ENCODE measurements at regions not wholly inside any gene's neighbourhood (a gene's known extent, or its start where the extent isn't known, plus 50 kb on each side); places are given as distances from the start of the nearest gene placed in this dataset.

- H4K20me1 ChIP-seq (replicated peaks; ENCODE audit: insufficient read depth), result no peaks in the 10 kb centered on the region
- H3K4me2 ChIP-seq, result no peak overlapping the region
- H3K27ac ChIP-seq (ENCODE audit: low read depth), result no peak overlapping the region
- H3K4me1 ChIP-seq (ENCODE audit: insufficient read depth), result peaks cover 3% of the 10 kb centered on the region; the same call in 1 of the 2 replicates
- no peaks in the 10 kb centered on the region for H3K36me3 ChIP-seq (ENCODE audit: insufficient read depth)
- H3K36me3 Mint-ChIP-seq (ENCODE audit: low read depth), result peaks cover 21% of the 10 kb centered on the region
- H2AFZ ChIP-seq, result 0 out of 2 replicates have a peak overlapping the region, but pooled peaks have one; percentile 12
- TF ChIP-seq NANOG (IDR thresholded peaks at IDR 0.05; ENCODE audit: borderline replicate concordance) (no peak), EZH2 (IDR thresholded peaks at IDR 0.05; ENCODE audit: low read depth, unreplicated experiment) (no peak), POLR2AphosphoS5 (IDR thresholded peaks at IDR 0.05; ENCODE audit: low read depth) (no peak), ZNF114 (CRISPR knock-in tag; IDR thresholded peaks at IDR 0.05) (no peak), ETS1 (IDR thresholded peaks at IDR 0.05) (no peak), ZNF331 (CRISPR knock-in tag; IDR thresholded peaks at IDR 0.05; ENCODE audit: low read depth) (no peak), CREB1 (CRISPR knock-in tag; IDR thresholded peaks at IDR 0.05; ENCODE audit: low read depth) (no peak), EZH2phosphoT487 (IDR thresholded peaks at IDR 0.05; ENCODE audit: unreplicated experiment) (no peak), JUNB (IDR thresholded peaks at IDR 0.05; ENCODE audit: unreplicated experiment) (no peak), STAT1 (IDR thresholded peaks at IDR 0.05; ENCODE audit: unreplicated experiment) (no peak)
- TF ChIP-seq, protein P1, sequence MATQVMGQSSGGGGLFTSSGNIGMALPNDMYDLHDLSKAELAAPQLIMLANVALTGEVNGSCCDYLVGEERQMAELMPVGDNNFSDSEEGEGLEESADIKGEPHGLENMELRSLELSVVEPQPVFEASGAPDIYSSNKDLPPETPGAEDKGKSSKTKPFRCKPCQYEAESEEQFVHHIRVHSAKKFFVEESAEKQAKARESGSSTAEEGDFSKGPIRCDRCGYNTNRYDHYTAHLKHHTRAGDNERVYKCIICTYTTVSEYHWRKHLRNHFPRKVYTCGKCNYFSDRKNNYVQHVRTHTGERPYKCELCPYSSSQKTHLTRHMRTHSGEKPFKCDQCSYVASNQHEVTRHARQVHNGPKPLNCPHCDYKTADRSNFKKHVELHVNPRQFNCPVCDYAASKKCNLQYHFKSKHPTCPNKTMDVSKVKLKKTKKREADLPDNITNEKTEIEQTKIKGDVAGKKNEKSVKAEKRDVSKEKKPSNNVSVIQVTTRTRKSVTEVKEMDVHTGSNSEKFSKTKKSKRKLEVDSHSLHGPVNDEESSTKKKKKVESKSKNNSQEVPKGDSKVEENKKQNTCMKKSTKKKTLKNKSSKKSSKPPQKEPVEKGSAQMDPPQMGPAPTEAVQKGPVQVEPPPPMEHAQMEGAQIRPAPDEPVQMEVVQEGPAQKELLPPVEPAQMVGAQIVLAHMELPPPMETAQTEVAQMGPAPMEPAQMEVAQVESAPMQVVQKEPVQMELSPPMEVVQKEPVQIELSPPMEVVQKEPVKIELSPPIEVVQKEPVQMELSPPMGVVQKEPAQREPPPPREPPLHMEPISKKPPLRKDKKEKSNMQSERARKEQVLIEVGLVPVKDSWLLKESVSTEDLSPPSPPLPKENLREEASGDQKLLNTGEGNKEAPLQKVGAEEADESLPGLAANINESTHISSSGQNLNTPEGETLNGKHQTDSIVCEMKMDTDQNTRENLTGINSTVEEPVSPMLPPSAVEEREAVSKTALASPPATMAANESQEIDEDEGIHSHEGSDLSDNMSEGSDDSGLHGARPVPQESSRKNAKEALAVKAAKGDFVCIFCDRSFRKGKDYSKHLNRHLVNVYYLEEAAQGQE (IDR thresholded peaks at IDR 0.05; ENCODE audit: unreplicated experiment), result no peak
- TF ChIP-seq, protein P2, sequence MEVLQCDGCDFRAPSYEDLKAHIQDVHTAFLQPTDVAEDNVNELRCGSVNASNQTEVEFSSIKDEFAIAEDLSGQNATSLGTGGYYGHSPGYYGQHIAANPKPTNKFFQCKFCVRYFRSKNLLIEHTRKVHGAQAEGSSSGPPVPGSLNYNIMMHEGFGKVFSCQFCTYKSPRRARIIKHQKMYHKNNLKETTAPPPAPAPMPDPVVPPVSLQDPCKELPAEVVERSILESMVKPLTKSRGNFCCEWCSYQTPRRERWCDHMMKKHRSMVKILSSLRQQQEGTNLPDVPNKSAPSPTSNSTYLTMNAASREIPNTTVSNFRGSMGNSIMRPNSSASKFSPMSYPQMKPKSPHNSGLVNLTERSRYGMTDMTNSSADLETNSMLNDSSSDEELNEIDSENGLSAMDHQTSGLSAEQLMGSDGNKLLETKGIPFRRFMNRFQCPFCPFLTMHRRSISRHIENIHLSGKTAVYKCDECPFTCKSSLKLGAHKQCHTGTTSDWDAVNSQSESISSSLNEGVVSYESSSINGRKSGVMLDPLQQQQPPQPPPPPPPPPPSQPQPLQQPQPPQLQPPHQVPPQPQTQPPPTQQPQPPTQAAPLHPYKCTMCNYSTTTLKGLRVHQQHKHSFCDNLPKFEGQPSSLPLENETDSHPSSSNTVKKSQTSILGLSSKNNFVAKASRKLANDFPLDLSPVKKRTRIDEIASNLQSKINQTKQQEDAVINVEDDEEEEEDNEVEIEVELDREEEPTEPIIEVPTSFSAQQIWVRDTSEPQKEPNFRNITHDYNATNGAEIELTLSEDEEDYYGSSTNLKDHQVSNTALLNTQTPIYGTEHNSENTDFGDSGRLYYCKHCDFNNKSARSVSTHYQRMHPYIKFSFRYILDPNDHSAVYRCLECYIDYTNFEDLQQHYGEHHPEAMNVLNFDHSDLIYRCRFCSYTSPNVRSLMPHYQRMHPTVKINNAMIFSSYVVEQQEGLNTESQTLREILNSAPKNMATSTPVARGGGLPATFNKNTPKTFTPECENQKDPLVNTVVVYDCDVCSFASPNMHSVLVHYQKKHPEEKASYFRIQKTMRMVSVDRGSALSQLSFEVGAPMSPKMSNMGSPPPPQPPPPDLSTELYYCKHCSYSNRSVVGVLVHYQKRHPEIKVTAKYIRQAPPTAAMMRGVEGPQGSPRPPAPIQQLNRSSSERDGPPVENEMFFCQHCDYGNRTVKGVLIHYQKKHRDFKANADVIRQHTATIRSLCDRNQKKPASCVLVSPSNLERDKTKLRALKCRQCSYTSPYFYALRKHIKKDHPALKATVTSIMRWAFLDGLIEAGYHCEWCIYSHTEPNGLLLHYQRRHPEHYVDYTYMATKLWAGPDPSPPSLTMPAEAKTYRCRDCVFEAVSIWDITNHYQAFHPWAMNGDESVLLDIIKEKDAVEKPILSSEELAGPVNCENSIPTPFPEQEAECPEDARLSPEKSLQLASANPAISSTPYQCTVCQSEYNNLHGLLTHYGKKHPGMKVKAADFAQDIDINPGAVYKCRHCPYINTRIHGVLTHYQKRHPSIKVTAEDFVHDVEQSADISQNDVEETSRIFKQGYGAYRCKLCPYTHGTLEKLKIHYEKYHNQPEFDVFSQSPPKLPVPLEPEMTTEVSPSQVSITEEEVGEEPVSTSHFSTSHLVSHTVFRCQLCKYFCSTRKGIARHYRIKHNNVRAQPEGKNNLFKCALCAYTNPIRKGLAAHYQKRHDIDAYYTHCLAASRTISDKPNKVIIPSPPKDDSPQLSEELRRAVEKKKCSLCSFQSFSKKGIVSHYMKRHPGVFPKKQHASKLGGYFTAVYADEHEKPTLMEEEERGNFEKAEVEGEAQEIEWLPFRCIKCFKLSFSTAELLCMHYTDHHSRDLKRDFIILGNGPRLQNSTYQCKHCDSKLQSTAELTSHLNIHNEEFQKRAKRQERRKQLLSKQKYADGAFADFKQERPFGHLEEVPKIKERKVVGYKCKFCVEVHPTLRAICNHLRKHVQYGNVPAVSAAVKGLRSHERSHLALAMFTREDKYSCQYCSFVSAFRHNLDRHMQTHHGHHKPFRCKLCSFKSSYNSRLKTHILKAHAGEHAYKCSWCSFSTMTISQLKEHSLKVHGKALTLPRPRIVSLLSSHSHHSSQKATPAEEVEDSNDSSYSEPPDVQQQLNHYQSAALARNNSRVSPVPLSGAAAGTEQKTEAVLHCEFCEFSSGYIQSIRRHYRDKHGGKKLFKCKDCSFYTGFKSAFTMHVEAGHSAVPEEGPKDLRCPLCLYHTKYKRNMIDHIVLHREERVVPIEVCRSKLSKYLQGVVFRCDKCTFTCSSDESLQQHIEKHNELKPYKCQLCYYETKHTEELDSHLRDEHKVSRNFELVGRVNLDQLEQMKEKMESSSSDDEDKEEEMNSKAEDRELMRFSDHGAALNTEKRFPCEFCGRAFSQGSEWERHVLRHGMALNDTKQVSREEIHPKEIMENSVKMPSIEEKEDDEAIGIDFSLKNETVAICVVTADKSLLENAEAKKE (CRISPR knock-in tag; IDR thresholded peaks at IDR 0.05), result no peak
- TF ChIP-seq, protein P3, sequence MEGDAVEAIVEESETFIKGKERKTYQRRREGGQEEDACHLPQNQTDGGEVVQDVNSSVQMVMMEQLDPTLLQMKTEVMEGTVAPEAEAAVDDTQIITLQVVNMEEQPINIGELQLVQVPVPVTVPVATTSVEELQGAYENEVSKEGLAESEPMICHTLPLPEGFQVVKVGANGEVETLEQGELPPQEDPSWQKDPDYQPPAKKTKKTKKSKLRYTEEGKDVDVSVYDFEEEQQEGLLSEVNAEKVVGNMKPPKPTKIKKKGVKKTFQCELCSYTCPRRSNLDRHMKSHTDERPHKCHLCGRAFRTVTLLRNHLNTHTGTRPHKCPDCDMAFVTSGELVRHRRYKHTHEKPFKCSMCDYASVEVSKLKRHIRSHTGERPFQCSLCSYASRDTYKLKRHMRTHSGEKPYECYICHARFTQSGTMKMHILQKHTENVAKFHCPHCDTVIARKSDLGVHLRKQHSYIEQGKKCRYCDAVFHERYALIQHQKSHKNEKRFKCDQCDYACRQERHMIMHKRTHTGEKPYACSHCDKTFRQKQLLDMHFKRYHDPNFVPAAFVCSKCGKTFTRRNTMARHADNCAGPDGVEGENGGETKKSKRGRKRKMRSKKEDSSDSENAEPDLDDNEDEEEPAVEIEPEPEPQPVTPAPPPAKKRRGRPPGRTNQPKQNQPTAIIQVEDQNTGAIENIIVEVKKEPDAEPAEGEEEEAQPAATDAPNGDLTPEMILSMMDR (conservative IDR thresholded peaks at IDR 0.05; ENCODE audit: low read depth in 2 of 2), result no peak
- ATAC-seq (no peak), DNase-seq (ENCODE audit: low spot score) (no peak)
- H3K27me3 ChIP-seq (ENCODE audit: insufficient read depth), result no peaks in the 10 kb centered on the region
- peaks cover 9% of the 10 kb centered on the region for H3K9me3 Mint-ChIP-seq
- H3K27me3 Mint-ChIP-seq (ENCODE audit: insufficient read depth, low read depth, poor library complexity), result no peaks in the 10 kb centered on the region
- no peaks in the 10 kb centered on the region for H3K79me2 ChIP-seq (replicated peaks; ENCODE audit: insufficient read depth)
- H3F3A ChIP-seq (replicated peaks; ENCODE audit: low read depth), result no peaks in the 10 kb centered on the region
- H3K9me2 ChIP-seq (ENCODE audit: insufficient read depth), result peaks cover 4% of the 10 kb centered on the region; the same call in 1 of the 2 replicates
- no peak overlapping the region for H3K4me3 Mint-ChIP-seq
- no peak overlapping the region for H3K4me3 ChIP-seq
- no peaks in the 10 kb centered on the region for H3K4me1 Mint-ChIP-seq
- H3K27ac Mint-ChIP-seq, result no peak overlapping the region
Measured at GRCh38 chr4:134691915-134692314, 490.3 kb upstream of the PABPC4L start.
